SW 1271 (cell line): ENCODE measurements at regions not wholly inside any gene's neighbourhood (a gene's known extent, or its start where the extent isn't known, plus 50 kb on each side); places are given as distances from the start of the nearest gene placed in this dataset.
A peak's percentile ranks its signal among the peaks of the same experiment; 100 is the strongest.
"Not testable (repeated sequence)": the region's sequence is repeated elsewhere in the genome, so short reads cannot be mapped to it uniquely, and the experiment has no call there.

Experiments
- DNase-seq, 2 experiments: peaks; one replicate each; lab custom pipeline; 2025; lab: John Stamatoyannopoulos, UW

- not testable (repeated sequence) for DNase-seq
These were observed 51.2 kb upstream of the MB21D2 start for GRCh38 chr3:192968901-192969300.

GRCh38 chr3:192980632-192981031 is 63.0 kb upstream of the MB21D2 start:
- no peak for DNase-seq

- no peak for DNase-seq
These were observed 68.7 kb upstream of the MB21D2 start for GRCh38 chr3:192986379-192986778.

GRCh38 chr3:192991356-192991755 is 73.7 kb upstream of the MB21D2 start:
- no peak for DNase-seq

GRCh38 chr3:192992361-192992760 is 74.7 kb upstream of the MB21D2 start:
- no peak for DNase-seq

- DNase-seq = no peak
These were observed 75.8 kb upstream of the MB21D2 start for GRCh38 chr3:192993411-192993810.

GRCh38 chr3:193001113-193001512 is 83.5 kb upstream of the MB21D2 start:
- DNase-seq = not testable (repeated sequence)

- DNase-seq = not testable (repeated sequence)
These were observed 86.0 kb upstream of the MB21D2 start for GRCh38 chr3:193003624-193004023.

- DNase-seq = no peak
These were observed 91.0 kb upstream of the MB21D2 start for GRCh38 chr3:193008654-193009053.

GRCh38 chr3:193010191-193010590 is 92.5 kb upstream of the MB21D2 start:
- no peak for DNase-seq

GRCh38 chr3:193011958-193012357 is 94.3 kb upstream of the MB21D2 start:
- DNase-seq = no peak

- DNase-seq = no peak
These were observed 97.2 kb upstream of the MB21D2 start for GRCh38 chr3:193014902-193015301.

GRCh38 chr3:193016437-193016901 is 98.8 kb upstream of the MB21D2 start:
- no peak for DNase-seq

GRCh38 chr3:193021506-193022010 is 103.9 kb upstream of the MB21D2 start:
- no peak for DNase-seq

- no peak for DNase-seq
These were observed 105.6 kb upstream of the MB21D2 start for GRCh38 chr3:193023218-193023617.

GRCh38 chr3:193028258-193028657 is 110.6 kb upstream of the MB21D2 start:
- no peak for DNase-seq

- DNase-seq = no peak
These were observed 112.1 kb upstream of the MB21D2 start for GRCh38 chr3:193029800-193030199.

- no peak for DNase-seq
These were observed 112.6 kb upstream of the MB21D2 start for GRCh38 chr3:193030276-193030675.

- DNase-seq = no peak
These were observed 114.3 kb upstream of the MB21D2 start for GRCh38 chr3:193031911-193032310.

GRCh38 chr3:193033226-193033780 is 115.6 kb upstream of the MB21D2 start:
- DNase-seq = no peak

GRCh38 chr3:193037828-193038227 is 120.2 kb upstream of the MB21D2 start:
- DNase-seq = not testable (repeated sequence)

- no peak for DNase-seq
These were observed 121.4 kb upstream of the MB21D2 start for GRCh38 chr3:193039058-193039457.

- peak; percentile 5 to 53 for DNase-seq
These were observed 123.4 kb upstream of the MB21D2 start for GRCh38 chr3:193040836-193041672.
